Lower lobe of right lung (tissue), 2 donors: ENCODE measurements at regions not wholly inside any gene's neighbourhood (a gene's known extent, or its start where the extent isn't known, plus 50 kb on each side); places are given as distances from the start of the nearest gene placed in this dataset.

Experiments used
- ATAC-seq, 2 donors: fragments of 200-7000 bp; cut with Tn5 transposase; one replicate each; pipeline ENCODE4 v1.9.1; 2020 to 2022; ENCODE audit warnings: mild to moderate bottlenecking in 2 of 2, moderate library complexity in 2 of 2
- DNase-seq: peaks from one replicate; pipeline ENCODE4 v3.0.0-alpha.2; 2020
- H3K27ac ChIP-seq: fragments of 200-600 bp; one replicate; pipeline ENCODE4 v1.8.0; 2022
- H3K27me3 ChIP-seq: fragments of 200-600 bp; one replicate; pipeline ENCODE4 v1.8.0; 2022; ENCODE audit warnings: low read depth
- H3K36me3 ChIP-seq: fragments of 200-600 bp; one replicate; pipeline ENCODE4 v1.8.0; 2022; ENCODE audit warnings: mild to moderate bottlenecking
- H3K4me1 ChIP-seq: fragments of 200-600 bp; one replicate; pipeline ENCODE4 v1.8.0; 2022
- H3K4me3 ChIP-seq: fragments of 200-600 bp; one replicate; pipeline ENCODE4 v1.8.0; 2022; ENCODE audit warnings: mild to moderate bottlenecking
- H3K9me3 ChIP-seq: fragments of 200-600 bp; one replicate; pipeline ENCODE4 v1.8.0; 2022
- CTCF ChIP-seq: fragments of 200-600 bp; IDR thresholded peaks from one replicate; pipeline ENCODE4 v1.8.0; 2022; ENCODE audit warnings: antibody characterized with exemption, mild to moderate bottlenecking
- intact Hi-C: fragments of 100-400 bp; cut with DNase I; formaldehyde crosslinking; loops from one replicate; pipeline ENCODE4 v1.11.0; 2022
- donor health status: DM: no; HTN: yes; CAD: no; lungs with severe emphysema.

GRCh38 chr5:164057121-164057520 is 551.7 kb downstream of the MAT2B start:
- intact Hi-C loops = no loop called here
- no peak for TF ChIP-seq CTCF
- ATAC-seq = no peak

GRCh38 chr5:164058621-164059020 is 553.2 kb downstream of the MAT2B start:
- intact Hi-C loops = no loop called here
- DNase-seq (no peak), ATAC-seq (no peak)
- Histone ChIP-seq H3K9me3 (no peaks in the 10 kb centered on the region), H3K4me3 (no peak overlapping the region), H3K27ac (no peak overlapping the region), H3K36me3 (no peaks in the 10 kb centered on the region), H3K27me3 (no peaks in the 10 kb centered on the region), H3K4me1 (no peaks in the 10 kb centered on the region)
- no peak for TF ChIP-seq CTCF

More at GRCh38 chr5:164057121-164057520, 551.7 kb downstream of the MAT2B start:
- Histone ChIP-seq H3K27me3 (no peaks in the 10 kb centered on the region), H3K27ac (no peak overlapping the region), H3K36me3 (no peaks in the 10 kb centered on the region), H3K9me3 (no peaks in the 10 kb centered on the region), H3K4me3 (no peak overlapping the region), H3K4me1 (no peaks in the 10 kb centered on the region)
- DNase-seq = no peak

GRCh38 chr5:164059471-164059870 is 554.1 kb downstream of the MAT2B start:
- no peak for DNase-seq
- ATAC-seq = no peak
- intact Hi-C loops = no loop called here
- no peak overlapping the region for H3K4me3 ChIP-seq
- no peak overlapping the region for H3K27ac ChIP-seq
- no peak for TF ChIP-seq CTCF
- no peaks in the 10 kb centered on the region for H3K9me3 ChIP-seq
- H3K27me3 ChIP-seq = no peaks in the 10 kb centered on the region
- H3K4me1 ChIP-seq = no peaks in the 10 kb centered on the region
- no peaks in the 10 kb centered on the region for H3K36me3 ChIP-seq

GRCh38 chr5:164060786-164061355 is 555.5 kb downstream of the MAT2B start:
- no peaks in the 10 kb centered on the region for H3K9me3 ChIP-seq
- H3K4me3 ChIP-seq = no peak overlapping the region
- intact Hi-C loops = no loop called here
- no peak for TF ChIP-seq CTCF
- no peaks in the 10 kb centered on the region for H3K4me1 ChIP-seq
- H3K27me3 ChIP-seq = no peaks in the 10 kb centered on the region
- ATAC-seq = no peak
- H3K36me3 ChIP-seq = no peaks in the 10 kb centered on the region
- DNase-seq = no peak
- H3K27ac ChIP-seq = no peak overlapping the region

GRCh38 chr5:164062304-164062703 is 556.9 kb downstream of the MAT2B start:
- no peak overlapping the region for H3K4me3 ChIP-seq
- no peak overlapping the region for H3K27ac ChIP-seq
- DNase-seq (no peak), ATAC-seq (no peak)
- H3K36me3 ChIP-seq = no peaks in the 10 kb centered on the region
- H3K9me3 ChIP-seq = no peaks in the 10 kb centered on the region
- intact Hi-C loops = no loop called here
- no peak for TF ChIP-seq CTCF
- no peaks in the 10 kb centered on the region for H3K27me3 ChIP-seq
- H3K4me1 ChIP-seq = no peaks in the 10 kb centered on the region

GRCh38 chr5:164065266-164065665 is 559.8 kb downstream of the MAT2B start:
- intact Hi-C loops = no loop called here
- no peak for DNase-seq
- ATAC-seq = no peak
- no peak for TF ChIP-seq CTCF
- no peaks in the 10 kb centered on the region for H3K36me3 ChIP-seq
- H3K4me1 ChIP-seq = no peaks in the 10 kb centered on the region
- H3K9me3 ChIP-seq = no peaks in the 10 kb centered on the region
- no peak overlapping the region for H3K4me3 ChIP-seq
- H3K27ac ChIP-seq = no peak overlapping the region
- no peaks in the 10 kb centered on the region for H3K27me3 ChIP-seq
